Mesodermal cell (in vitro differentiated cells): ENCODE measurements at regions not wholly inside any gene's neighbourhood (a gene's known extent, or its start where the extent isn't known, plus 50 kb on each side); places are given as distances from the start of the nearest gene placed in this dataset.

ENCODE experiments used
- H3K27ac ChIP-seq: 2 replicates; pipeline ENCODE4 v1.7.0; 2013; ENCODE audit warnings: mild to moderate bottlenecking, low read depth, low read length, moderate library complexity; ENCODE audit not compliant: severe bottlenecking
- H3K36me3 ChIP-seq: 2 replicates; pipeline ENCODE4 v1.7.1; 2013; ENCODE audit warnings: mild to moderate bottlenecking, low read length, moderate library complexity; ENCODE audit not compliant: control insufficient read depth, insufficient read depth
- H3K4me1 ChIP-seq: one replicate; pipeline ENCODE4 v1.7.1; 2013; ENCODE audit warnings: mild to moderate bottlenecking, low read length; ENCODE audit not compliant: insufficient read depth, control insufficient read depth, poor library complexity, severe bottlenecking
- H3K4me3 ChIP-seq: 2 replicates; pipeline ENCODE4 v1.7.0; 2013; ENCODE audit warnings: low read length, control low read depth, mild to moderate bottlenecking; ENCODE audit not compliant: insufficient read depth, poor library complexity, severe bottlenecking; ENCODE audit errors: extremely low read depth
- H3K9me3 ChIP-seq: 2 replicates; pipeline ENCODE4 v1.7.1; 2013; ENCODE audit warnings: mild to moderate bottlenecking, low read length, moderate library complexity; ENCODE audit not compliant: control insufficient read depth
- WGBS, 2 experiments: methylation state at CpG; one replicate each; pipeline ENCODE4 v1.1.5; 2013; ENCODE audit warnings: missing lambda C conversion rate in 2 of 2; ENCODE audit not compliant: insufficient coverage in 2 of 2; 5-methylcytosine and 5-hydroxymethylcytosine counted together

DNA sequence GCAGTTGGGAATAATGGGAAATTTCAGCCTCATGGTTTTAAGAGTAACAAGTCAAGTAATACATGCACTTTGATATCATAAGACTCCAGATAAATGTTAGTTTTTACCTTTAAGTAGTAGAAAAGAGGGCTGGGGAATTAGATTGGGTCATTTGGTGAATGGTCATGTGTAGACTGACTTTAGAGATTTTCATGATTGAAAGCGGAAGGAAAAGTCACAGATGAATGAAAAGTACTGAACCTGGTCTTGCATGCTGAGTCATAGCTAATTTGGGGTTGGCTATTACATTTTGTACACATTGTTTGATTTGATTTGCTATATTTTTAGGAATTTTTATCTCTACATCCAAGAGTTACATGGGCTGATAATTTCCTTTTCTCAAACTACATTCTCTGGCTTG is 539.4 kb upstream of the SPHKAP start:
- WGBS, 2 experiments = 83% methylated on average over 1 of the region's 1 CpG; no CpG with 5 or more reads in 1 of the 2 experiments
- Histone ChIP-seq H3K4me3 (no peak overlapping the region), H3K9me3 (no peaks in the 10 kb centered on the region), H3K36me3 (no peaks in the 10 kb centered on the region), H3K4me1 (no peaks in the 10 kb centered on the region), H3K27ac (no peak overlapping the region)

DNA sequence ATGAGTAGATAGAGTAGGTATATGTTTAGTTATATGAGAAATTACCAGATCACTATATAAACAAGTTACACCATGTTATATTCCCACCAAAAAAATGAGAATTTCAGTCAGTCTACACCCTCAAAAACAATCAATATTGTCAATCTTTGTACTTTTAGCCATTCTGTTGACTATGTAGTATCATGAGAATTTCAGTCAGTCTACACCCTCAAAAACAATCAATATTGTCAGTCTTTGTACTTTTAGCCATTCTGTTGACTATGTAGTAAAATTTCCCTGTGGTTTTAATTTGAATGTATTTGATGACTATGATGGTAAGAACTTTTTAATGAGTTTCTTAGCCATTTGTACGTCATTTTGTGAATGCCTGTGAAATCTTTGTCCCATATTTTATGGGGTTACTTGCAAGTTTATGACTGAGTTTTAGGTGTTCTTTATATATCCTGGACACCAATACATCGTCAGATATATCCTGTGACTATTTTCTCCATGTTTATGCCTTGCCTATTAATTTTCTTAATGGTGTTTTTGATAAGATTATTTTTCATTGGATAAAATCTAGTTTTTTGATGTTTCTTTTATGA is 528.4 kb upstream of the SPHKAP start:
- H3K4me3 ChIP-seq = no peak overlapping the region
- H3K9me3 ChIP-seq = no peaks in the 10 kb centered on the region
- no peaks in the 10 kb centered on the region for H3K36me3 ChIP-seq
- WGBS, 2 experiments = no CpG with 5 or more reads among the region's 2 CpGs
- H3K27ac ChIP-seq = no peak overlapping the region
- H3K4me1 ChIP-seq = no peaks in the 10 kb centered on the region

DNA sequence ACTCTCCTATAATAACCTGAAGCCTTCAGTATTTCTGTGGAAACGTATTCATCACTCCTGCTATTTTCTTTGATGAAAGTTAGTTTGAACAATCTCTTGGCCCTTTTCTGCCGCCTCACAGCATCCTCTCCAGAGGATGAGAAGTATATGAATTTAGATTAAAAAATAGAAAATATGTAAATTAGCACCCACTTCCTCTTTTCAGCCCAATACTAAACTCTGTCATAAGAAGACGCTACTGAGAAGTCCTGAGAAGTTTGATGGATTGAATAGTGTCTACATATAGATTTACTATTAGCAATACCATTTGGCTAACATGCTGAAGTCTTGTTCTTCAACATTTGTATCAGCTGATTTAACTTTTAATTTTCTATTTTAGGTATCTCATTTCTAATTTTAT is 526.4 kb upstream of the SPHKAP start:
- Histone ChIP-seq H3K27ac (no peak overlapping the region), H3K4me3 (no peak overlapping the region), H3K36me3 (no peaks in the 10 kb centered on the region), H3K4me1 (no peaks in the 10 kb centered on the region), H3K9me3 (no peaks in the 10 kb centered on the region)
- WGBS, 2 experiments = no CpG with 5 or more reads among the region's 3 CpGs

GRCh38 chr2:228705318-228705717 is 523.8 kb upstream of the SPHKAP start:
- no peak overlapping the region for H3K4me3 ChIP-seq
- 65 to 78% methylated on average over 3 to 4 of the region's 4 CpGs for WGBS, 2 experiments
- H3K36me3 ChIP-seq = no peaks in the 10 kb centered on the region
- no peak overlapping the region for H3K27ac ChIP-seq
- peaks cover 5% of the 10 kb centered on the region for H3K4me1 ChIP-seq
- no peaks in the 10 kb centered on the region for H3K9me3 ChIP-seq

DNA sequence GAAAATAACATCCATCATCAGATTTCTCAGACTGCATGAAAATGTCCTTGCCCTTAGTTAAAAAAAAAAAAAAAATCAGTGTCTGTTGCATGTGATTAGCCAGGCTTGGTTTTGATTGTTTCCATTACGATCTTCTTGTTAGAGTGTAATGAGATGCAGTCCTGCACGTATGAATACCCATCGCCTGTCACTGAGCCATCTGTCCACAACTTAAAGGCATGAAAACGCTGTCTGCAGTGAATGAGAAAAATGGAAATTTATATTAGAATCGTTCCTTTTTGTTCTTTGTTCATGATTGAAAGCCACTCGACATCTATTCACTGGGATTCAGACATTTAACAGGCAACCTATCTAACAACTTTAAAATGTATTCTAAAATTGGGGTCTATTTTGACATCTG is 521.7 kb upstream of the SPHKAP start:
- Histone ChIP-seq H3K36me3 (no peaks in the 10 kb centered on the region), H3K27ac (no peak overlapping the region), H3K9me3 (no peaks in the 10 kb centered on the region), H3K4me3 (no peak overlapping the region), H3K4me1 (peaks cover 16% of the 10 kb centered on the region)
- 93 to 95% methylated on average over 3 to 5 of the region's 6 CpGs for WGBS, 2 experiments

DNA sequence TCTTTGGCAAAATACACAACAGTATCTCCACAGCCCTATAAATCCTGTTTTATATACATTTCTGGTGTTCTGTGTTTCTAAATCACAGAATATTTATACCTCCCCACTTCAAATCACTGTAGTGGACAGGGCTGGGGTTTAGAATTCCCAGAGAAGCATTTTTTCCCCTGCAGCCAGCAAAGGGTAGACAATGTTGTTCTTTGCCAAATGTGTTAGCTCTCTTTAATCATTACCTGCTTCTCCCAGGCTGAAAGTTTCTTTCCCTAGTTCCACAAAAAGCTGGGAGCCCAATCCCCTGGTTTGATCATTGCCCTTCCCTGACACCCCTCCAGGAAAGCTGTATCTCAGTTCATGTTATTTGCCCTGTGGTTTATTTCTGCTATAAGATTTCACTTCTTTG is 520.0 kb upstream of the SPHKAP start:
- H3K36me3 ChIP-seq = no peaks in the 10 kb centered on the region

DNA sequence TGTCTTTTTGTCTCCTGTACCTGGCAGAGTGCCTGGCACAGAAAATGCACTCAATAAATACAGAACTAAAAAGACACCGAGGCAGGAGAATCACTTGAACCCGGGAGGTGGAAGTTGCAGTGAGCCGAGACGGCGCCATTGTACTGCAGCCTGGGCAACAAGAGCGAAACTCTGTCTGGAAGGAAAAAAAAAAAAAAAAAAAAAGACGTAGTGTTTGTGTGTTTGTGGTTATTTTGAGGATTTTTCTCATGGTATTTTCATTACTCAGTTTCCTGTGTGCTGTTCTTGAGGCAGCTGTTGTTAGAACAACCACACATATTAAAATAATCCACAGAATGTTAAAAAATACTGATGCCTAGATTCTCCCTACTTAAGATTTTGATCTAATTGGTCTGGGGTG is 519.2 kb upstream of the SPHKAP start:
- Histone ChIP-seq H3K4me3 (no peak overlapping the region), H3K9me3 (no peaks in the 10 kb centered on the region), H3K4me1 (peaks cover 16% of the 10 kb centered on the region), H3K27ac (no peak overlapping the region), H3K36me3 (no peaks in the 10 kb centered on the region)
- WGBS, 2 experiments = 97% methylated on average over 5 of the region's 7 CpGs

More for the DNA sequence above, 520.0 kb upstream of the SPHKAP start:
- no peaks in the 10 kb centered on the region for H3K9me3 ChIP-seq
- H3K27ac ChIP-seq = no peak overlapping the region
- peaks cover 16% of the 10 kb centered on the region for H3K4me1 ChIP-seq
- no peak overlapping the region for H3K4me3 ChIP-seq

GRCh38 chr2:228699888-228700287 is 518.4 kb upstream of the SPHKAP start:
- Histone ChIP-seq H3K9me3 (no peaks in the 10 kb centered on the region), H3K27ac (no peak overlapping the region), H3K4me1 (peaks cover 16% of the 10 kb centered on the region), H3K4me3 (no peak overlapping the region), H3K36me3 (no peaks in the 10 kb centered on the region)
- 95 to 100% methylated on average over 1 to 3 of the region's 5 CpGs for WGBS, 2 experiments

GRCh38 chr2:228699400-228699799 is 517.9 kb upstream of the SPHKAP start:
- 40 to 70% methylated on average over 1 to 2 of the region's 5 CpGs for WGBS, 2 experiments
- H3K36me3 ChIP-seq = no peaks in the 10 kb centered on the region
- H3K4me3 ChIP-seq = no peak overlapping the region
- no peak overlapping the region for H3K27ac ChIP-seq
- H3K9me3 ChIP-seq = no peaks in the 10 kb centered on the region
- H3K4me1 ChIP-seq = peaks cover 16% of the 10 kb centered on the region

GRCh38 chr2:228698963-228699362 is 517.5 kb upstream of the SPHKAP start:
- H3K9me3 ChIP-seq = no peaks in the 10 kb centered on the region
- WGBS, 2 experiments = 86% methylated on average over 1 of the region's 3 CpGs; no CpG with 5 or more reads in 1 of the 2 experiments
- no peak overlapping the region for H3K27ac ChIP-seq
- H3K4me3 ChIP-seq = no peak overlapping the region
- H3K36me3 ChIP-seq = no peaks in the 10 kb centered on the region
- peaks cover 16% of the 10 kb centered on the region for H3K4me1 ChIP-seq

GRCh38 chr2:228697456-228697855 is 516.0 kb upstream of the SPHKAP start:
- Histone ChIP-seq H3K4me3 (no peak overlapping the region), H3K4me1 (peaks cover 16% of the 10 kb centered on the region), H3K27ac (no peak overlapping the region), H3K36me3 (no peaks in the 10 kb centered on the region), H3K9me3 (no peaks in the 10 kb centered on the region)
- 60% methylated on average over 1 of the region's 3 CpGs; no CpG with 5 or more reads in 1 of the 2 experiments for WGBS, 2 experiments
